ENCODE measurements at regions not wholly inside any gene's neighbourhood (a gene's known extent, or its start where the extent isn't known, plus 50 kb on each side); places are given as distances from the start of the nearest gene placed in this dataset.
A peak's percentile ranks its signal among the peaks of the same experiment; 100 is the strongest.

GRCh38 chr5:54769072-54769471 is 216.3 kb downstream of the ESM1 start:
- ChIA-PET POLR2A (no interaction called here), CTCF (interaction anchor here (1.1 to 1.3 kb wide), 2 partner anchors 75 to 252 kb away, joined by 3 to 4 read pairs; no protein-coding TSS in a partner anchor)
- no peaks in the 10 kb centered on the region for H3K36me3 ChIP-seq (replicated peaks in 1 of 2; ENCODE audit: control insufficient read depth in 1 of 2, insufficient read depth in 2 of 2, low read length in 1 of 2)
- no peaks in the 10 kb centered on the region for H3K79me2 ChIP-seq (ENCODE audit: insufficient read depth)
- H3K9me2 ChIP-seq = no peaks in the 10 kb centered on the region
- H3K27ac ChIP-seq (ENCODE audit: low read depth in 2 of 2, low read length in 1 of 2) = no peak overlapping the region
- no peaks in the 10 kb centered on the region for H3K9me3 ChIP-seq
- H3F3A ChIP-seq (replicated peaks; ENCODE audit: insufficient read depth) = no peaks in the 10 kb centered on the region
- no peak for DNase-seq
- H4K20me1 ChIP-seq (ENCODE audit: insufficient read depth) = no peaks in the 10 kb centered on the region
- H3K4me2 ChIP-seq = no peak overlapping the region
- no peak overlapping the region for H2AFZ ChIP-seq (ENCODE audit: low read depth)
- H3K4me3 ChIP-seq (ENCODE audit: low read depth in 2 of 2, low read length in 1 of 2) = no peak overlapping the region
- no peaks in the 10 kb centered on the region for H3K27me3 ChIP-seq (ENCODE audit: insufficient read depth)
- 64% methylated on average over 6 of the region's 6 CpGs for WGBS (ENCODE audit: low lambda C conversion rate)
- peak; percentile 12; the same call in 1 of the 2 replicates for TF ChIP-seq RAD21 (IDR thresholded peaks at IDR 0.05; ENCODE audit: low read length)
- no peak for TF ChIP-seq TEAD4 (IDR thresholded peaks at IDR 0.05; ENCODE audit: borderline replicate concordance, insufficient read depth)
- H3K4me1 ChIP-seq (ENCODE audit: control insufficient read depth in 1 of 2, insufficient read depth in 2 of 2, low read depth in 1 of 2, low read length in 1 of 2) = no peaks in the 10 kb centered on the region; a peak in 1 of 4 replicates
- H3K9ac ChIP-seq = no peak overlapping the region

- no peak overlapping the region for H3K9ac ChIP-seq
- CTCF ChIA-PET = interaction anchor here (1.1 to 1.2 kb wide), 2 partner anchors 12 to 16 kb away, joined by 3 read pairs; no protein-coding TSS in a partner anchor
- no peak overlapping the region for H3K27ac ChIP-seq (ENCODE audit: low read depth in 2 of 2, low read length in 1 of 2)
- H4K20me1 ChIP-seq (ENCODE audit: insufficient read depth) = no peaks in the 10 kb centered on the region
- no peaks in the 10 kb centered on the region for H3K9me3 ChIP-seq
- no peaks in the 10 kb centered on the region for H3F3A ChIP-seq (replicated peaks; ENCODE audit: insufficient read depth)
- WGBS (ENCODE audit: low lambda C conversion rate) = 60% methylated on average over 1 of the region's 1 CpG
- H2AFZ ChIP-seq (ENCODE audit: low read depth) = no peak overlapping the region
- H3K27me3 ChIP-seq (ENCODE audit: insufficient read depth) = no peaks in the 10 kb centered on the region
- H3K9me2 ChIP-seq = no peaks in the 10 kb centered on the region
- no peaks in the 10 kb centered on the region for H3K36me3 ChIP-seq (replicated peaks in 1 of 2; ENCODE audit: control insufficient read depth in 1 of 2, insufficient read depth in 2 of 2, low read length in 1 of 2)
- H3K79me2 ChIP-seq (ENCODE audit: insufficient read depth) = no peaks in the 10 kb centered on the region
- H3K4me3 ChIP-seq (ENCODE audit: low read depth in 2 of 2, low read length in 1 of 2) = no peak overlapping the region
- POLR2A ChIA-PET = no interaction called here
- H3K4me1 ChIP-seq (ENCODE audit: control insufficient read depth in 1 of 2, insufficient read depth in 2 of 2, low read depth in 1 of 2, low read length in 1 of 2) = peaks cover 0 to under 1% of the 10 kb centered on the region in 2 experiments; a peak in 2 of 4 replicates
- H3K4me2 ChIP-seq = no peak overlapping the region
- TF ChIP-seq JUND (IDR thresholded peaks at IDR 0.05) = no peak
- peak; percentile 36; the same call in 1 of the 2 replicates for TF ChIP-seq CTCF (IDR thresholded peaks at IDR 0.05)
- no peak for DNase-seq
Measured at GRCh38 chr5:54766748-54767147, 218.6 kb downstream of the ESM1 start.

GRCh38 chr5:54765165-54766028 is 220.0 kb downstream of the ESM1 start:
- CTCF ChIA-PET = interaction anchor here (0.7 to 0.9 kb wide), 2 partner anchors 14 to 248 kb away, joined by 3 to 4 read pairs; no protein-coding TSS in a partner anchor
- H3K79me2 ChIP-seq (ENCODE audit: insufficient read depth) = no peaks in the 10 kb centered on the region
- 60% methylated on average over 5 of the region's 5 CpGs for WGBS (ENCODE audit: low lambda C conversion rate)
- POLR2A ChIA-PET = no interaction called here
- H4K20me1 ChIP-seq (ENCODE audit: insufficient read depth) = no peaks in the 10 kb centered on the region
- H3K27ac ChIP-seq (ENCODE audit: low read depth in 2 of 2, low read length in 1 of 2) = no peak overlapping the region
- no peaks in the 10 kb centered on the region for H3F3A ChIP-seq (replicated peaks; ENCODE audit: insufficient read depth)
- peaks cover 0 to 8% of the 10 kb centered on the region in 2 experiments; a peak in 2 of 4 replicates for H3K4me1 ChIP-seq (ENCODE audit: control insufficient read depth in 1 of 2, insufficient read depth in 2 of 2, low read depth in 1 of 2, low read length in 1 of 2)
- H3K9me3 ChIP-seq = no peaks in the 10 kb centered on the region
- no peaks in the 10 kb centered on the region for H3K27me3 ChIP-seq (ENCODE audit: insufficient read depth)
- H3K4me2 ChIP-seq = no peak overlapping the region
- no peaks in the 10 kb centered on the region for H3K36me3 ChIP-seq (replicated peaks in 1 of 2; ENCODE audit: control insufficient read depth in 1 of 2, insufficient read depth in 2 of 2, low read length in 1 of 2)
- no peak overlapping the region for H2AFZ ChIP-seq (ENCODE audit: low read depth)
- H3K9ac ChIP-seq = no peak overlapping the region
- no peak for TF ChIP-seq PBX3 (IDR thresholded peaks at IDR 0.05)
- no peak overlapping the region for H3K4me3 ChIP-seq (ENCODE audit: low read depth in 2 of 2, low read length in 1 of 2)
- DNase-seq = no peak
- H3K9me2 ChIP-seq = no peaks in the 10 kb centered on the region

Measured in SK-N-SH (cell line).